PFSK-1 (cell line): ENCODE measurements at regions not wholly inside any gene's neighbourhood (a gene's known extent, or its start where the extent isn't known, plus 50 kb on each side); places are given as distances from the start of the nearest gene placed in this dataset.

Experiments
- FOXP2 ChIP-seq: optimal IDR thresholded peaks from 2 replicates; pipeline ENCODE3; 2011; ENCODE audit warnings: borderline replicate concordance, control low read depth, inconsistent platforms; ENCODE audit not compliant: insufficient read depth; ENCODE audit errors: extremely low read length, extremely low read depth
- POLR2AphosphoS5 ChIP-seq: IDR thresholded peaks from 2 replicates; pipeline ENCODE4 v1.6.1; 2012; ENCODE audit warnings: low read depth, mild to moderate bottlenecking, control low read depth, low read length, moderate library complexity
- SIN3A ChIP-seq: IDR thresholded peaks from 2 replicates; pipeline ENCODE4 v1.6.1; 2012; ENCODE audit warnings: mild to moderate bottlenecking, low read length, moderate library complexity, borderline replicate concordance; ENCODE audit not compliant: insufficient read depth
- TAF1 ChIP-seq: IDR thresholded peaks from 2 replicates; pipeline ENCODE4 v1.6.1; 2012; ENCODE audit warnings: low read length, control low read depth, borderline replicate concordance; ENCODE audit not compliant: insufficient read depth
- TF ChIP-seq, protein P1 (sequence below), 2 experiments: IDR thresholded peaks; 2 replicates each; pipeline versions ENCODE4 v1.6.1 to v1.8.0; 2011 to 2012; ENCODE audit warnings: low read depth in 2 of 2, low read length in 2 of 2, control low read depth in 1 of 2, inconsistent platforms in 1 of 2, mild to moderate bottlenecking in 1 of 2, moderate library complexity in 1 of 2; ENCODE audit not compliant: insufficient read depth in 1 of 2

DNA sequence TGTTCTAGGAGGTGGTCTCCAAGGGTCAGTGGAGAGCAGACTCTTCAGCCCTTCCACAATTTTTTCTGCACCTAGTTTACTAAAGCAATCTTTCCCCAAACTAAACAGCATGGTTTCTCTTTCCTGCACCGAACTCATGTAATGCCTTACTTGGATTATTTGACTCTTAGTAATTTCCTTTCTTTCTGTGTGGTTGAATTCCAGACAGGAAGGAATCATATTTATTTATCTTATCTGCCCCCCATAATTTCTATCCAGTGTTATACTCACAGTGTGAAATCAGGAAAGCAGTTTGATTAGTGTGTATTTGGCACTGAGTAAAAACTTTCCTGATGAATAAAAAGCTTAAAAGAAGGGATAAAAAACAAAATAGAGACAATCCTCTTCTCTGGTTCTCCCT lies 140.3 kb upstream of the STMND1 start:
- TF ChIP-seq SIN3A = no peak
- TF ChIP-seq, protein P1, sequence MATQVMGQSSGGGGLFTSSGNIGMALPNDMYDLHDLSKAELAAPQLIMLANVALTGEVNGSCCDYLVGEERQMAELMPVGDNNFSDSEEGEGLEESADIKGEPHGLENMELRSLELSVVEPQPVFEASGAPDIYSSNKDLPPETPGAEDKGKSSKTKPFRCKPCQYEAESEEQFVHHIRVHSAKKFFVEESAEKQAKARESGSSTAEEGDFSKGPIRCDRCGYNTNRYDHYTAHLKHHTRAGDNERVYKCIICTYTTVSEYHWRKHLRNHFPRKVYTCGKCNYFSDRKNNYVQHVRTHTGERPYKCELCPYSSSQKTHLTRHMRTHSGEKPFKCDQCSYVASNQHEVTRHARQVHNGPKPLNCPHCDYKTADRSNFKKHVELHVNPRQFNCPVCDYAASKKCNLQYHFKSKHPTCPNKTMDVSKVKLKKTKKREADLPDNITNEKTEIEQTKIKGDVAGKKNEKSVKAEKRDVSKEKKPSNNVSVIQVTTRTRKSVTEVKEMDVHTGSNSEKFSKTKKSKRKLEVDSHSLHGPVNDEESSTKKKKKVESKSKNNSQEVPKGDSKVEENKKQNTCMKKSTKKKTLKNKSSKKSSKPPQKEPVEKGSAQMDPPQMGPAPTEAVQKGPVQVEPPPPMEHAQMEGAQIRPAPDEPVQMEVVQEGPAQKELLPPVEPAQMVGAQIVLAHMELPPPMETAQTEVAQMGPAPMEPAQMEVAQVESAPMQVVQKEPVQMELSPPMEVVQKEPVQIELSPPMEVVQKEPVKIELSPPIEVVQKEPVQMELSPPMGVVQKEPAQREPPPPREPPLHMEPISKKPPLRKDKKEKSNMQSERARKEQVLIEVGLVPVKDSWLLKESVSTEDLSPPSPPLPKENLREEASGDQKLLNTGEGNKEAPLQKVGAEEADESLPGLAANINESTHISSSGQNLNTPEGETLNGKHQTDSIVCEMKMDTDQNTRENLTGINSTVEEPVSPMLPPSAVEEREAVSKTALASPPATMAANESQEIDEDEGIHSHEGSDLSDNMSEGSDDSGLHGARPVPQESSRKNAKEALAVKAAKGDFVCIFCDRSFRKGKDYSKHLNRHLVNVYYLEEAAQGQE (IDR thresholded peaks at IDR 0.05; ENCODE audit: insufficient read depth in 1 of 2, low read depth in 2 of 2, low read length in 2 of 2) = no peak
- TF ChIP-seq FOXP2 = no peak
- no peak for TF ChIP-seq TAF1
- no peak for TF ChIP-seq POLR2AphosphoS5

DNA sequence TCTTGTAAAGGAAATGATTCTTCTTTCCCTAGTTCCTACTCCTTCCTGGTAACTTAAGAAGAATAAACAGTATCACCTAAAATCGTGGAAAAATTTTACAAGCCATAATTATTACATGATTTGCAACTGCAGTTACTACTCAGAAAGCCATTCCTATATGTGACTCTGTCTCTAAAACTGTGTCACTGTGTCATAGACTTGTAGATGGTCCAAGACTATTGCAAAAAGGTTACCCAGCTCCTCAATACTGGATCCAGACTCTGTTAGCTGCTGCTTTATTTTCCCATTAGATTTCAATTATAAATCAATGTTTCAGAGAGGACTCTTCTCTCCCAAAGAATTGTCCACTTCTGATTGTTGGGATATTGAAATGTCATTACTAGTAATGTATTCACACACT lies 142.1 kb upstream of the STMND1 start:
- TF ChIP-seq POLR2AphosphoS5 (no peak), SIN3A (no peak), TAF1 (no peak), FOXP2 (no peak)
- TF ChIP-seq, protein P1 (IDR thresholded peaks at IDR 0.05; ENCODE audit: insufficient read depth in 1 of 2, low read depth in 2 of 2, low read length in 2 of 2) = no peak

DNA sequence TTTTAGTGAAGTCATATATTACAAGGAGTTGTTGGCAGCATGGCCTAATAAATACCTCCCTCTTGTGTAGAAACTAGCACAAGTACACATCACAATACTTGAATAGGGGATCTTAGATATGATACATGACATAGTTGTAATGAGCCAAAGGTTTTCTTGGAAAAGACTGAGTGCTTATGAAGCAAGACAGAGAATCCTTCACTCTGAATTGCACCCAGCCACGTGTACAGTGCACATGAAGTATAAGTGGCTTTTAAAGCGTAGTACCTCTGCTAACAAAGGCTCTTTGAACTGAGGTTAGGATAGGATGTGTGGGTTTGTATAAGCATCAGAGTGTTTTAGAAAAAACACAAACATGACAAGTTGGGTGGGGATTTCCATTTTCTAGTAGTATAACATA lies 145.5 kb upstream of the STMND1 start:
- no peak for TF ChIP-seq POLR2AphosphoS5
- TF ChIP-seq, protein P1 (IDR thresholded peaks at IDR 0.05; ENCODE audit: insufficient read depth in 1 of 2, low read depth in 2 of 2, low read length in 2 of 2) = no peak

DNA sequence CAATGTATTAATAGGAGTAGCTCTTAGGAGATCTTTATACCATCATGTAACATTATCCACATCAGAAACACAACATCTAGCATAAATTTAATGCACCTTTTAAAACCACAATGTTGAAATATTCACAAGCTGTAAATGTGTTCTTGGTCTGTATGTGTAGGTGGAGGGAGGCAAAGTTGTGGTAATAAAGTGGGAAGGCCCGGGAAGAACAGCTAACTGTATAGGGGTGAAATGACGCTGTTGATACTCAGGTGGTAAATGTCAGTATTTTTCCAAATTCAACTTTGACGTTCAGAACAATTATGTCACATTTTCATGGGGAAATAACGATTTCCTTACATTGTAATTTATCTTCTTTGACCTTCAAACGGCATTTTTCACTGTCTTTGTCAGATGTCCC lies 146.0 kb upstream of the STMND1 start:
- no peak for TF ChIP-seq FOXP2
- TF ChIP-seq TAF1 = no peak
- no peak for TF ChIP-seq POLR2AphosphoS5
- TF ChIP-seq SIN3A = no peak
- TF ChIP-seq, protein P1 (IDR thresholded peaks at IDR 0.05; ENCODE audit: insufficient read depth in 1 of 2, low read depth in 2 of 2, low read length in 2 of 2) = no peak

DNA sequence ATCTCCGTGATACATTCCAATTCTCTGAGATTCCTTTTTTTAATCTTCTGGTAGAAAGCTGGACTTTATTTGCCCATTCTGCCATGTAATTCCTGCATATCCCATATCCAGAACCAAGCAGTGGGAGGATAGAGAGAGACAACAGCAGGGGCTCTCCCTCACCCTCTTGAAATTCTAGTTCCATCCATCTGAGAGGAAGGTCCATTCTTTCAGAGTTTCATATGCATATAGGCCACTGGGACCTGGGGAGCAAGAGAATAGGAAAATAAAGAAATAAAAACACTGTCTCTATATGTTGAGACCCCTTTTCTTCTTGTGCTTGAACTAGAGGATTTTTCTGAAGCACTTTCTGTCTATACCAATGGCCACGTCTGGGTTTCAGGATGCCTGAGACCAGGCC lies 147.9 kb upstream of the STMND1 start:
- no peak for TF ChIP-seq SIN3A
- TF ChIP-seq TAF1 = no peak
- no peak for TF ChIP-seq FOXP2
- TF ChIP-seq, protein P1 (IDR thresholded peaks at IDR 0.05; ENCODE audit: insufficient read depth in 1 of 2, low read depth in 2 of 2, low read length in 2 of 2) = no peak
- no peak for TF ChIP-seq POLR2AphosphoS5
